Non-pigmented ciliary epithelial cell (primary cell): ENCODE measurements at regions not wholly inside any gene's neighbourhood (a gene's known extent, or its start where the extent isn't known, plus 50 kb on each side); places are given as distances from the start of the nearest gene placed in this dataset.
"Not testable (repeated sequence)": the region's sequence is repeated elsewhere in the genome, so short reads cannot be mapped to it uniquely, and the experiment has no call there.

Experiments used
- DNase-seq: peaks from one replicate; pipeline ENCODE4 v3.0.0-alpha.2; 2010; ENCODE audit warnings: low read depth

DNA sequence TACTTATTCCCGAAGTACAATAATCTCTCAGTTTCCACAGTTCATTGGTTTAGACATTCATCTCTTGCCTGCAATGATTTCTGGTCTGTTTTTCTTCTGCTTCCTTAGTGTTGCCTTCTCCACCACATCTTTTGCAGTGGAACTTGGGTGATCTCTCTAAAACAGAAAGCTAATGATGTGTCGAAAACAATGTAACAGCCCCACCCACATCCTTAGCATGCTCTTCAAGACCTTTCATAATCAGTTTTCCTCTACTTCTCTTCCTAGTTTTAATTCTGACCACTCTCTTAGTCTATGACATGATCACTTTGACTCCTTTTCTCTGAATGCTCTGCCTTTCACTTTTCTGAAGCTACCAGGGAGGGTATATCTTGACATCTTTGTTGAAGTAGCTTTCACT lies 1007.9 kb upstream of the CITED2 start:
- no peak for DNase-seq

DNA sequence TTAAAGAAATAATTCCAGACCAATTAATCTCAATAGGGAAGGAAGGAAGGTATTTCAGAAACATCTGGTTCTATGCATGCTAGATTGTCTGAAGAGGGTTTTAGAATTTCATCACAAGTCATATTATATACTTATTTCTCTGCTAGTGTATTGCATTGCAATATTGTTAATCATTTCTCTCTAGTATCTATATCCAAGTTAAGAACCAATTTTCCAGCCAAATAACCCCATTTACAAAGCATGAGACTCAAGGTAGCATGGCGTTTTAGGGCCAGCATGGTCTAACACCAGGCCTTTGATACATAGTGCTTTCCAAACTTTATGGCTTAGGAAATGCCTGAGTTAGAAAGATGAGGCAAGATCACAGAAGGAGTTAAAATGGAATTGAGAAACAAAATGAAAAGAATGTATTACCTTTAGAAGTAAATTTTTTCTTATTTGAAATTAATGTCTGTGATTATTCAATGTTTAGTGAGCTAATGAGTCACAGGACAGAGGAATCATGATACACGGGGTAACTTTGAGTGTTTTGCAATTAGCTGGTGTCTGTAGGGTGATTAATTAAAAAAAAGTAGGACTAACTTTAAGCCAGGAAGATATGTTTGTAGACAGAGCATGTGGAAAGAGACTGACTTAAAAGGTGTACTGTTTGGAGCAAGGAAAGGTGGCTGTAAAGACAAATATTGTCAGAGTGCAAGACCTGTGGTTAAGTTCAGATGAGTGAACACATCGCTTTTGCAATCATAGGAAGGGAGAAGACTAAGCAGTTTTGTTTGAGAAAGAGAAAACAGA lies 1006.2 kb upstream of the CITED2 start:
- no peak for DNase-seq

DNA sequence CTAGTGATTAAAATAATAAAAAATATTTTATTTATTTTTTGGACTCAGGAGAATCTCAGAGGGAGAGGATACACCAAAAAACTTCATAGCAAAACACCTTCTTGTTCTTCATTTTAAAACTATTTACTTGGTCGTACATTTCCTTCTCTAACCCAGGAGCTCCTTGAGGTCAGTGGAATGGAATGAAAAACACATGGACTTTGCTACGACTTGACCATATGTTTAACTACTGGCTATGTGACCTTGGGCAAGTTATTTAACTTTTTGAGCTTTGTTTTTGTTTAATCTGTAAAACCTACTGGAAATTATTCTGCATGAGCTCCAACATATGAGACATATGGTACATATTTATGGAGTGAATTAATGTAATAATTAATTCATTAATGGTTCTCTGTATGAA lies 1005.5 kb upstream of the CITED2 start:
- DNase-seq = peak; percentile 78

DNA sequence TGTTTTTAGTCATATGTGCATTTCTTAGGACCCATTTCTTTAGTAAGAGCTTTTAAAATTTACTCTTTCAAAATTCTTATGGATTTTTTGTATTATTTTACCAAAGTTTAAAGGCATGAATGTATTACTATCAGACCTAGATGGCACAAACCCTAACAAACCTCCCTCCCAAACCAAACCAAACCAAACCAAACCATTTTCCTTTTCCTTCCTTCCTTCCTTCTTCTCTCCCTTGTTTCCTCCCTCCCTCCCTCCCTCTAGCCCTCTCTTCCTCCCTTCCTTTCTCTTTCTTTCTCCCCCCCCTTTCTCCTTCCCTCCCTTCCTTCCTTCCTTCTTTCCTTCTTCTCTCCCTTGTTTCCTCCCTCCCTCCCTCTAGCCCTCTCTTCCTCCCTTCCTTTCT lies 1001.8 kb upstream of the CITED2 start:
- DNase-seq = no peak

DNA sequence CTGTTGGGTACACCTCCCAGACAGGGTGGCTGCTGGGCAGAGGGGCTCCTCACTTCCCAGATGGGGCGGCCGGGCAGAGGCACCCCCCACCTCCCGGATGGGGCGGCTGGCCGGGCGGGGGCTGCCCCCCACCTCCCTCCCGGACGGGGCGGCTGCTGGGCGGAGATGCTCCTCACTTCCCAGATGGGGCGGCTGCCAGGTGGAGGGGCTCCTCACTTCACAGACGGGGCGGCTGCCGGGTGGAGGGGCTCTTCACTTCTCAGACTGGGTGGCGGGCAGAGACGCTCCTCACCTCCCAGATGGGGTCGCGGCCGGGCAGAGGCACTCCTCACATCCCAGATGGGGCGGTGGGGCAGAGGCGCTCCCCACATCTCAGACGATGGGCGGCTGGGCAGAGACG lies 999.3 kb upstream of the CITED2 start:
- DNase-seq = not testable (repeated sequence)

DNA sequence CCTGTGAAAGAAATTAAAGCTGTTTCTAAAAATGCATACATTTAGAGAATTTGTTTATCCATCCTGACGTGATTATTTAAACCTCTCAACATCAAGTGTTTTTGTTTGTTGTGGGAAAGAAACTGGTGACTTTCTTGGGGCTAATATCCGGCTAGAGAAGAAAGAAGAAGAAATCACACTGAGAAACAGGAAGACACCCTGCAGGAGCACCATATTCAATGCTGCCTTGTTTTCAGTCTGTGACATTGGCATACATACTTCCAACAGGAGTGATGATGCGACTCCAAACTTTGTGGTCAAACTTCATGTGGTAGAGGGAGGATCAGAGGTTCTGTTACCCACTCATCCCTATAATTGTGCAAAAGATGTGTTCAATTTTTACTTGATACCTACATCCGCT lies 997.6 kb upstream of the CITED2 start:
- DNase-seq = no peak

DNA sequence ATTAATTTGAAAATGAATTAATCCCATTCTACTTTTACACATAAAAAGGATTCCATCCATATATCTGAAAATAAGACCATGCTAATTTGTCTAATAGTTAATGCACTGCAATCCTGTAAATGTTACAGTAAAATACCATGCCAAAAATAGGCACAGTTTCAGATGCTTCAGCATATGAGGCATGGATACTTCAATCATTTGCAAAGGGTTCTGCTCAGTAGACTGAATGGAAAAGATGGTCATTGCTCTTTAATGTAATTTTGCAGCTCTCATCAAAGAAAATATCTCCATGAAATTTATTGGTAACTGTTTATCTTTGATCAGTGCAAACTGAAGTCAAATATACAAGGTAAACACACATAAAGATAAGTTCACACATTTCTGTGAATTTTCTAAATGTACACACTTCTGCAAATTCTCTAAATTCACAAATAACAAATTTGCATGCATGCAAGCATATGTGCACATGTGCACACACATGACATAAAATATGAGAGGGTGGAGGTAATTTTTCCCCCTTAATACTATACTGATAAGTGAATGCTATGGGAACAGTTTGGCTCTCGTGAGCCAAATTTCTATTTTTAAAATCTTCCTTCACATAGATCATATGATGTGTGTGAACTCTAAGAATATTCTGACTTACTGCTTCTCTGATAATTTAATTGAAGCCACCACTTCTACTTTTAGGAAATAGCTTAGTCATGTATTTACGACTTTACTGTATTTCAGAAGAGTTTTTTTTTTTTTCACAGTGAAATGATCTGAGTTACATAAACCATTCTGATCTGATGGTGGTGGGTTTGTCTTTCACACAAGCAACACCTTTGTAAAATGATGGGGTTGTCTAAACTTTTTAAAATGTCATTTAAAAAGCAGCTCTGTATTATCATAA lies 996.8 kb upstream of the CITED2 start:
- DNase-seq = no peak

DNA sequence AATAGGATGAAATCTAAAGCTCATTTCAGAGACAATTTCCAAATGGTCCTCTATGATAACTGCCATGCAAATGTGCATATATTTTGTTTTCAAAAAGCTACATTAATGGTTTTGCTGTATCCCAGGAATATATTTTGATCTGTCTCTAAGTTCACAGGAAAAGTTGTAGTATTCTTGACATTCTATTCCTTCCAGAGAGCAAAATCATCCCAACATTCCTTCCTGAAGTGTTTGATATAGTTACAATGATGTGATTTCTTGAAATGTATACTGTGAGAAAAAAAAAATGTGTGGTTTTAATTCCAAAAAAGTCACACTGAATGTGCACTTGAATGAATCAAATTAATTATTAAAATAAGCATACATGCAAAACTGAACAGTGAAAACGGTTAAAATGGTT lies 996.0 kb upstream of the CITED2 start:
- DNase-seq = no peak

DNA sequence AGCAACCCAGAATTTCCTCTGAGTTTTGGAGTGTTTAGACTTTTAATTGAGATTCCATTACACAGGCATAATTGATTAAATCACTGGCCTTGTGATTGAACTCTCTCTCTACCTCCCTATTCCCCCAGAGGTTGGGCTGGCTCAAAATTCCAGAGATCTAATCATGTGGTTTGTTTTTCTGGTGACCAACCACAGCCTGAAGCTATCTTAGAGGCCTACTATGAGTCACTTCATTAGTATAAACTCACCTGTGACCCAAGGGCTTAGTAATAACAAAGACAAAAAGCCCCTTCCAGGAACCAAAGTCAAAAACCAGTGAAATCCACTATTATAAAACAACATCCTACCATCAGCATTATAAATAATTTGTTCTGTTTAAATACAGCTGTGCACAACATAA lies 992.5 kb upstream of the CITED2 start:
- peak; percentile 74 for DNase-seq

DNA sequence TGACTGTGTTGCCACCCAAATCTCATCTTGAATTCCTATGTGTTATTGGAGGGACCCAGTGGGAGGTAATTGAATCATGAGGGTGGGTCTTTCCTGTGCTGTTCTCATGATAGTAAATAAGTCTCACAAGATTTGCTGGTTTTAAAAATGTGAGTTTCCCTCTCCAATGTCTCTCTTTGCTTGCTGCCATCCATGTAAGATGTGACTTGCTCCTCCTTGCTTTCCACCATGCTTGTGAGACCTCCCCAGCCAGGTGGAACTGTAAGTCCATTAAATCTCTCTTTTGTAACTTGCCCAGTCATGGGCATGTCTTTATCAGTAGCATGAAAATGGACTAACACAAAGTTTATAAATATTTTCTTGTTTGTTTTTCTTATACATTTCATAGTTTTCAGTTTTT lies 990.5 kb upstream of the CITED2 start:
- no peak for DNase-seq

DNA sequence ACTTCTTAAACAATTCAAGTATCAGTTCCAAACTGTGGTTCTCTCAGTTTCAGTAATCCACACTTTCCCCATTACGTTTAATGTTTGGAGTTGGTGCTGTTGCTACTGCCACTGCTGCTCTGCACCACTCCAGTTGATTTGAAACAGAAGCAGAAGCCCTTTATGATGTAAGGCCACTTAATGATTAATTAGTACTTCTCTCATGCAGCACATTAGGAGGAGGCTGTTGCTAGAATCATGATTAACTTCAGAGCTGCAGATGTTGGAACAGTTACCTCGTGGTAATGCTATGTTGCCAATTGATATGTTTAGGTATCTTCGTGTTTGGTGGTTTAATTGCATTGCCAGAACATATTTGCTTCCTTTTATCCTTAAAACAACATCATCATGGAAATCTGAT lies 986.2 kb upstream of the CITED2 start:
- DNase-seq = no peak

DNA sequence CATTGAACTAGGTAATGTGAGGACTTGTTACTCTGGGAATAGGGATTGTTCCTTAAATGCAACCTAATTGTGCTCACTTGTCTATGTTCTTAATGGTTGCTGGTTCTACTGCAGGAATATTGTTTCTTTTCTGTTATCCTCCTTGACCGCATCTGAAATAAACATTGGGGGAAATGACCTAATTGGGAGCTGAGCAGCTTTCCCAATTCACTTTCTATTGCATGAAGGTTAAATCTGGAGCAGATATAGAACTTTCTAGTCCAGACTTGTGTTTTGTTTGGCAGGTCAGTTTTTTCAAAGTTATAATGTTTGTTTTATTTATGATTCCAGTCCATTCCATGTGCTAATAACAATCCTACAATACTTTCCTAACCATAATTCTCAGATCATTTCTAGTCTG lies 981.0 kb upstream of the CITED2 start:
- DNase-seq = no peak

DNA sequence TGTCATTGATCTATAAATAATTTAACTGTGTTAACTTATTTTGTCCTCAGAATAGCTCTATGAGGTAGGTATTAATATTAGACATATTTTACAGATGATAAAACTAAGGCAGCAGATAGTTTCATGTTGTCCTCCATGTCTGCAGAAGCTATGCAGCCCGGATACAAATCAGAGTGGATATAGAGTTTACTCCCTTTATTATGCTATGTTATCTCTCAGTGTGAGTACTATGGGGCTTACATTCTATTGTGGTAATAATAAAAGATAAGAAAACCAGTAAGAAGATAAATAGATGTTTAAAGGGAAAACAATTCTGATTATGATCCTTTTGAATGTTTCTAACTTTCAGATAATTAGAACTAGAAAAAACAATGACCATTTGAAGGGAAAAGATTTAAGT lies 979.8 kb upstream of the CITED2 start:
- DNase-seq = no peak

DNA sequence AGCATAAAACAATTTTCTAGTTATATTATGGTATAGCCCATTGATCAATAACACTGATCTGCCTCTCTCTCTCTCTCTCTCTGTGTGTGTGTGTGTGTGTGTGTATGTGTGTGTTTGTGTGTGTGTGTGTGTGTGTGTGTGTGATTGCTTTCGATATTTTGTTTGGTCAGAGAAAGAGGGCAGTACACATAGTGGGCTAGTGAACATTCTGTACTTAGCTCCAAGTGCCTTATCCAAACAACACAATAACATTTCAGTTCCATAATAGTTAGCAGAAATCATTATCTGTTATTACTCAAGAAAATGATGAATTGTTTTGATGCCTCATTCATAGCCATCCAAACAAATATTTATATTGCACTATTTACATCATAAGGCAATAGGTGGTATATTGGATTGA lies 979.1 kb upstream of the CITED2 start:
- no peak for DNase-seq

DNA sequence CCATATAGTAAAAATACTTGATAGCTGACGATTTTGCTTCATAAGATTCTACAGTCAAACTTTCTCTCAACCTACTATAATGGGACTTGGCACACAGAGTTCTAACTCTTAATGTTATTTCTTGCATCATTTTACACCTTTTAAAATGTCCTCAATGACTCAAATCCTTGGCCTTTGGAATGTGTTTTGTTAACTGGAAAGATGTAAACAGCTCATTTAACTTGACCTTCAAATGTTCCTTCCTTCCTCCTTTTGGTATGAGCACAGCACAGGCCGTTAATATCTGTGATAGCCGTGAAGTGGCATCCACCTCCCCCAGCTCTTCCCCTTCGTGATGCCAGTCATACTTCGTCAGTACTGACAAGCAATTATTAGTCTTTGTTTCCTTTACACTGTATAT lies 972.0 kb upstream of the CITED2 start:
- DNase-seq = no peak

DNA sequence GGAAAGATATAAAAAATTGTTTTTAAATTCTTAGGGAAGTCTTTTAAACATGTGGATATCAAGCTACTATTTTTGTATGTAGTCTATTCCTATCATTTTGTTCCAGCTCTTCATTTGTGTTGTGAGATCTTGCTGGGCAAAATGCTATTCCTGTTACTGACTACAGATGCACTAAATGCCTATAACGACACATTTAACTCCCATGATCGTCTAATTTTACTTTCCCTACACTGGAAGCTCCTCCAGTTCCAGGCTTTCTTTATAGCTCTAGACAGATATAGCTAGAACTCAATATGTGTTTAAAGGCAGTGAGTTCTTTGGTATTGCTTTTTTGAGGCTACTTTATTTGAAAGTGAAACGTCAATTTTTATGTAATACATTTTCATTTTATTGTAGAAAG lies 971.5 kb upstream of the CITED2 start:
- DNase-seq = no peak

DNA sequence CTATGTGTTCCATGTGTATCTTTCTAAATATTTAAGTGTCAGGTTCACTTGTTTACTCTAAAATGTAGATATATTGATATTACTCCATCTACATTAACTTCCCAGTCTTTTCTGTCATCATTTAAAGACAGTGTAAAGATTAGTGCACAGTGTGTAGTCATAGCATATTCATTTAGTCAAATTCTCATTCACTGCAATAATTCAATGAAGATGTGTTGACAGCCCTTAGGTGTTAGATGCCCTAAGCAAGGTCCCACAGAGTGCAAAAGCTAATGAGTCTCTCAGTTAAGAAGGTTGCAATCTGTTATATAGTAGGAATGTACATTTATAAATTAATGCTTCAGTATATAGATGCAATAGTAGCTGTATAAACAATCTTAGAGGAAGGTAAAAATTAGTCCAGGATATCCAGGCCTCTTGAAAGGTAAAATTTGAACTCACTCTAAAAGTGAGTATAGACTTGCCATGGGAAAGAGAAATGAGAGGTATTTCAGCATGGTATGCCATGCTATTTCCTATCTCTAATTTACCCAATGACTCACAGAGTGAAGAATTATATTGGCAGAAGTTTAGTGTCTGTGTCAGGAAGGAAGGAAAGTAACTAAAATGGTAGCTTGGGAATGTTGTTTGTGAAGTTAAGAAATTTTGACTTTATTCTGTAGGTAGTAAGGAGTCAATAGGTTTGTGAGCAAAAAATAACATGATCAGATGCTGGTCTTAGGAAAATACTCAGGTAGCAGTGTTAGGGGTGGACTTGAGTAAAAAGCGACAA lies 969.9 kb upstream of the CITED2 start:
- peak; percentile 23 for DNase-seq

DNA sequence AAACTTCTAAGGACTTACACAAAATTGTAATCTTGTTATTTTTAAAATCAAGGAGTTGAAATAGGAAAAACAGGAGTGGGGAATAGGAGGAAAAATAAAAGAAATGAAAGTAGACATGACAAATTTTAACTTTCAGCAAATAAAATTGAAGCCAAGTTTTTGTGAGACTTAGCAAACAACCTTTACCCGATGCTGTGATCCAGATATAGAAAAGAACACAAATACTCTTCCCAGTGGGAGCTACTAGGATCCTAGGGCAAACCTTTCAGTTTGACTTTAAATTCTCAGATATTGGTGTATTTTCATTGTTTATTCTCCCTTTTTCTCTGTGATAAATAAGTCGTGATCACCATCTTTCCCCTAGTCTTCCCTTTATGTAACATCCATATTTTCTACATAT lies 968.7 kb upstream of the CITED2 start:
- no peak for DNase-seq

DNA sequence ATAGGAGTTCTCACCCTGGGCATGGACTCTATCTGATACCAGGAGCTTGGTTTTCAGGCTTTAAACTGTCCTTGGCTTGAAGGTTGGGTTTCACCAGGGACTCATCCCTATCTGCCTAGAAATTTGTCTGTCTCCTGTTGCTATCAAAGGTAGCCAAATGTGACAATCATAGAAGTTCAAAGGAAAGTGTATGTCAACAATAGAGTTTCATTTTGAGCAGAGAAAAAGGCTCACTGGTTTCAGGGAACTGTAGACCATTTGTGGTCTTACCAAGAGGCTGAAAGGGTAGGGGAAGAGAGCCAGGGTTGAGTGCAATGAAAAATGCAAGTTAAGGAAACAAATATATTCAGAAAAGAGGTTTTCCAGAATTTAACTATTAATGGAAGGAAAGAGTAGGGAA lies 966.8 kb upstream of the CITED2 start:
- no peak for DNase-seq

DNA sequence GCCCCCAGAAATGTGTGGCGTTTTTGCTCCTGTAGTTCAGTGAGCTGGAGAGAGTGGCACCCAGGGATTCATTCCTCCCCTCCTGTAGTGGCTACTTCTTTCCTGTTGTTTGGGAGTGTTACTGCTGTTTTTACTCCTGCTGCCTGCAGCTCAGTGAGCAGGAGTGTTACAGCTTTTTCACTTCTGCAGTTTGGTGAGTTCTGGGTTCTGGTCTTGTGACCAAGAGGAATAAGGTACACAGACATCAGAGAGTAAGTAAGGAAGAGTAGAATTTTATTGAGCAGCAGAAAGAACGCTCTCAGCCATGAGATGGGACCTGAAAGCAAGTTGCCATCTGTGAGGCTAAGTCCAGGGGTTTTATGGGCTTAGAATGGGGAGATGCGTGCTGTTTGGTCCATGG lies 966.3 kb upstream of the CITED2 start:
- DNase-seq = no peak

DNA sequence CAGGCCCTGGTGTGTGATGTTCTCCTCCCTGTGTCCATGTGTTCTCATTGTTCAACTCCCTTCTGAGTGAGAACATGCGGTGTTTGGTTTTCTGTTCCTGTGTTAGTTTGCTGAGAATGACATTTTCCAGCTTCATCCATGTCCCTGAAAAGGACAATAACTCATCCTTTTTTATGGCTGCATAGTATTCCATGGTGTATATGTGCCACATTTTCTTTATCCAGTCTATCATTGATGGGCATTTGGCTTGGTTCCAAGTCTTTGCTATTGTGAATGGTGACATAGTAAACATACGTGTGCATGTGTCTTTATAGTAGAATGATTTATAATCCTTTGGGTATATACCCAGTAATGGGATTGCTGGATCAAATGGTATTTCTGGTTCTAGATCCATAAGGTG lies 964.6 kb upstream of the CITED2 start:
- DNase-seq = not testable (repeated sequence)

DNA sequence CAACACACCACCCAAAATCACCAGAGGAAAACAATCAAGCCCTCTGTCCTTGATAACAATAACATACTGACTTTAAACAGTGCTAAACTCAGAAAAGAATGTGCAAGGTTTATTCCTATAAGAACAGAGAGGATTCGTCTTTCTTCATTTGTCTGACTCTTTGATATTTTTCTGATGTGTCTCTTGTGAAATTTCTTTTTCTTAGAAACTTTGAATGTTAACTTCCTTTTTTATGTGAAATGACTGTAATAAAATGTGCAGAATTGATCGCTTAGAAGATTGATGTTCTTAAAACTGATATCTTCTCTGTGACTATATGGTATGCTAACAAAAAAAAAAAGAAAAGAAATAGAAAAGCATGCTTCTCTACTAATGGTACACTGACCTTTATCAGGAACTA lies 947.4 kb upstream of the CITED2 start:
- DNase-seq = no peak
